GM18861 (cell line): ENCODE measurements at regions not wholly inside any gene's neighbourhood (a gene's known extent, or its start where the extent isn't known, plus 50 kb on each side); places are given as distances from the start of the nearest gene placed in this dataset.

Source experiments
- ATAC-seq: cut with Tn5 transposase; IDR thresholded peaks from one replicate; pipeline ENCODE4 v1.9.1; 2021; ENCODE audit not compliant: unreplicated experiment

DNA sequence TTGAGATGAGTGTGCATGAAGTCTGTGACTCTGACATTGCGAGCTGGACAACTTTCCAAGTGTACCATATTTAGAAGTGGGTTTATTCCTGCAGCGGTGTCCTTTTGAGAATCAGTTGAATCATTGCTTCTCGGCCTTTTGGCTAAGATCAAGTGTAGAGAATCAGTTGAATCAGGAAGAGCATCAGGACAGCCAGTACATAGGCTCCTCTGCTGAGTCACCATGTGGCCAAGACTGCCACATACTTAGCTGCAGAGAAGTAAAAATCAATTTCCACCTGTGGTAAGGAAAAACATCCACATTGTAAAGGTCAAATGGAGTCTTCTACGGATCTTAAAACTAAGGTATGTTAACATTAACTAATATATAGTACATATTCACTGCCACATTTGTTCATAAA lies 428.4 kb upstream of the MARCKS start:
- no peak for ATAC-seq

DNA sequence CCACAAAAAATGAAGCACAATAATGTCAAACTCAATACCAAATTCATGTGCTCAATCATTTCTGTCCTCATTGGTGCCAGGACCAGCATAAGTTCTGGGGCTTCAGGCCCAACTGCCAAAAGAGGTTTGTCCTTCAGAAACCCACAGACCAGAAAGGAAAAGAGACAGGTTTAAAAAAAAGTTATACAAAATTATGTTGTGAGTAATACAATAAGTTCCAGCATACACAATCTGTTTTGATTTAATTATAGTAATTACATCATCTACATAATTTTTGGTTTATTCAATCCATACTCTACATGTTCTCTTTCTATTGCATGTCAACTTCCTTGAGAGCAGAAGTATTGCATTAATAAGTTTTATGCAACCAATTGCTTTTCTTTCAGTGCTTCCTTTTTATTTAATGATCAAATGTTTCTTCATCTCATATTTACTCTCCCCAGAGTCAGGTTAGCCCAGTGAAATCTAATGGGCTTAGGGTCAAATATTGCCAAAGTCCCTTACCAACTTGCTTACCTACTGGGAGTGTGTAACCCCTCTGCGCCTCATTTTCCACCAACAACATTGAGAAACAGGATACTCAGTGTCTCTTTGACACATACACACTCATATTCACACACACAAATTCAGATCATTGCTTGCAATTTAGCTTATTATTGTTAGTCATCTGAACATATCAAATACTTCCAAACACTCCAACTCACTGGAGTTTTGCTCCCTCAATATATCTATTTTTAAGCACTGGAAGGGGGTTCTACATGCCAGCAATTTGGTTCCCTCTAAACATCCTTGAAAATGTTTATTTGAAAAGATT lies 424.4 kb upstream of the MARCKS start:
- ATAC-seq = no peak

DNA sequence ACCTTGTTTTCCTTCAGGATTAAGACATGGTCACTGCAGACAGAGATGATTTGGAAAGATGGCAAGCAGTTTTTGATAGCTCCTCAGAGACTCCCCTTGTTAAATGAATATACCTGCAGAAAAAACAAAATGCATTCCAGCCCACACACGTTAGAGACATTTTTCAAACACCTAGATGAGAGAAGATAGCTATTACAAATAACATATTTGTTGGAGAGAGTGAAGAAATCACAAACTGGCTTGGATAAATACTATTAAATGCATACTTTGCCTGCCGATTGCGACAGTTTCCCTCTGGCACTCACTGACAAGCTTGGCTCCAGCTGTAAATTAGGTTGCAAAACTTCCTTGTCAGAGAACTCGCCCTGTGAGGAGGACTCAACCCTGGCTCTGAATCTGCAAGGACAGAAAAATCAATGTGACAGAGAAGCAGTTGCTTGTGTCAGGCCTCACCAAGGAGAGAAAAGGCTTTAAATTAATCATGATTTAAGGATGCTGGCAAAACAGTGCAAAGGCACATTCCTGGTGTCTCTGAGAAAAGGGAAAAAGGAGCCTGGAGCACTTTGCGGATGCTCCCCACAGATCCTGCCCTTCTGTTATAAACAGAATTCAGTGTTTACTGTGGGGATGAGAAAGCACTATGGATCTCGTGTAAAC lies 423.7 kb upstream of the MARCKS start:
- no peak for ATAC-seq

DNA sequence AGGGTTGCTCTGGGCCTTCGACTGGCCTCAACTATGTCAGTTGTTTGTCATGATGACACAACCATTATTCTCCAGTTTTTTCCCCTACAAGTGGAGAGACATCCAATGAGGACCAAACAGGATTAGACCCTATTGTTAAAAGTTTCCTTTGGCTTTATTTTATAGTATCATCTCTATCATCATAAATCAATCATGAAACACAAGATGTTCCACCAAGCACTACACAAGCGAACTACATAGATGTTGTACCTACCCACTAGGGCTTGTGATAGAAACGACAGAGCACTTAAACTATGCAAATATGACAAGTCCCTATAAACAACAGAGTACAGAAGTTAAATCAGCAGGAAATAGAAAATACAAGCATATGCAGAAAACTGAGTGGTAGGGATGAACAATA lies 422.5 kb upstream of the MARCKS start:
- ATAC-seq = no peak

DNA sequence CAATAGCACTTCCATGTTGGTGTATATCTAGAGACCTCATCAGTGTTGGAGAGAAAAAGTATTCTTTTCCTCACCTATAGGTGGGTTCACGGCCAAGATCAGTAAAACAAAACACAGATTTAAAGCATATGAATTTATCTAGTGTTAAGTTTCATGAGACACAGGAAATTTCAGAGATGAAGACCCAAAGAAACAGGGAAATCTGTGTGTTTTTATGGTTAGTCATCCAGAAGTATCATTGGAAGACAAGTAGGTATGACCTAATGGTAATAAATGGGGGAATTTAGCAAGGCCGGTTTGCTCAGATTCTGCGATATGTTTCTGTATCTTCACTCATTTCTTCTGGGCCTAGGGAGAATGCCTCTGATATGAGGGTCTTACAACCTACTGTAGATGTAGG lies 419.6 kb upstream of the MARCKS start:
- no peak for ATAC-seq

DNA sequence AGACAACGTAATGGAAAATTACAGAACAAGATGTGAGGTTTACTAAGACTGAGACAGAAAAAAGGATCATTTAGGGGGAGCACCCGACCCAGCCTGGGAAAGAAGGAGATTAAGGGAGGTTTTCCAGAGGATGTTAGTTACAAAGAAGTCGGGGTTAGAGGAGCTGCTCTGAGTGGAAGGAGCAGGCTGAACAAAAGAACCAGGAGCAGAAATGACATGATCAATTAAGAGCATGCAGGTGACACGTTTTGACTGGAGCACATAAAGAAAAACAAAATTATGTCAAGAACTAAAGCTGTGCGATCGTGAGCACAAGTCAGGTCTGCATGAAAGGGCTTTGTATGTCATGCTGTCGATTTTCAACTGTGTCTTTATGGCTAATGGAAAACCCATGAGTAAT lies 417.3 kb upstream of the MARCKS start:
- ATAC-seq = no peak

DNA sequence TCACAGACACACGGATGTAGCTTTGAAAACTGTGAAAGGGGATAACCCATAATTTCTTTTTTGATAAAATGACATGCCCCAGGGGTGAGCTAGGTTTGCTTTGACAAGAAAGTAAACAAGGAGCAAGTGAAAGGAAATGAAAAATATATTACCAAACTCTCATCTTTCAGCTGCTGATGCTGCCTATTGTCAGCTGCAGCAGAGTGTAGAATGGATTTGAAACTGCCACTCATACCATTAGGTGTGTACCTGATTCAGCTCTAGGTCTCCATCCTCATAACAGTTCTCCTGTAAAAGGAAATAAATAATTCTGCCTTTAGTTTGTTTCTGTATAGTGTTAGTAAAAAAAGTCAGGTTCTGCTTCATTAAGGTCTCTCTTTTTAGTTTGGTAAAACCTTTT lies 415.1 kb upstream of the MARCKS start:
- ATAC-seq = no peak

DNA sequence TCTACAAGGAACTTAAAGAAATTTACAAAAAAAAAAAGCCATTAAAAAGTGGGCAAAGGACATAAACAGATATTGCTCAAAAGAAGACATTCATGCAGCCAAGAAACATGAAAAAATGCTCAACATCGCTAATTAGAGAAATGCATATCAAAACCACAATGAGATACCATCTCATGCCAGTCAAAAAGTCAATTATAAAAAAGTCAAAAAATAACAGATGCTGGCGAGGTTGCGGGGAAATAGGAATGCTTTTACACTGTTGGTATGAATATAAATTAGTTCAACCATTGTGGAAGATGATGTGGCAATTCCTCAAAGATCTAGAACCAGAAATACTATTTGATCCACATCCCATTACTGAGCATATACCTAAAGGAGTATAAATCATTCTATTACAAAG lies 411.9 kb upstream of the MARCKS start:
- ATAC-seq = no peak

DNA sequence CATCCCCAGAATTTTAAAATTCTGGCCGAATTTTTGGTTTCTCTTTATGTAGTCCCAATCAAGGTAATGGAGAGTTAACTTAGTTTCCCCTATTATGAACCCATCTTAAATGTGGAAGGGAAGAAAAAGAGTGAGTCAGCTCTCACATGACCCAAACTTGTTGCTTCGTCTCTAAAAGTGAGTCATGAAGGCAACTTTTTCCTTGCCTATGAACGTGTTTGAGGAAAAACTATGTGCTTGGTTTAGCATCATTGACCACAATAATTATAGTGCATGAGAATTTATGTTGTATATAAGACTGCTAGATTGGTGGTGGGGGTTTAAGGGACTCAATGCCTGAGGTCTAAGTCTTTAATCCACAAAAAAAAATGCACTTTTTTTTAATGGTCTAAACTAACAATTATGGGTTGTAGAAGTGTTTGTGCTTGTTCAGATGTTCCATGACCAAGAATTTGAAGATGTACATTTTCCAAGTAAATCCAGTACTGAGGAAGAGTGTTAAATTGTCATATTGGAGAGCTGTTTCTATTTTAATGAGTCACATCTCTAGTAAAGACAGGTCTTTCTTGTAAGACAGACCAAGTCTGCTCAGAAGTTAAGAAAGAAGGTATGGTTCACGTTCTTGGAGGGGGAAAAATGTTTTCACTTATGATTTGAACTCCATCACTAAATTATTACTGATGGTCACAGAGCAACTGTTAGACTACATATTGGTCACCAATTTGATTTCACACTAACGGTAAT lies 409.9 kb upstream of the MARCKS start:
- no peak for ATAC-seq

DNA sequence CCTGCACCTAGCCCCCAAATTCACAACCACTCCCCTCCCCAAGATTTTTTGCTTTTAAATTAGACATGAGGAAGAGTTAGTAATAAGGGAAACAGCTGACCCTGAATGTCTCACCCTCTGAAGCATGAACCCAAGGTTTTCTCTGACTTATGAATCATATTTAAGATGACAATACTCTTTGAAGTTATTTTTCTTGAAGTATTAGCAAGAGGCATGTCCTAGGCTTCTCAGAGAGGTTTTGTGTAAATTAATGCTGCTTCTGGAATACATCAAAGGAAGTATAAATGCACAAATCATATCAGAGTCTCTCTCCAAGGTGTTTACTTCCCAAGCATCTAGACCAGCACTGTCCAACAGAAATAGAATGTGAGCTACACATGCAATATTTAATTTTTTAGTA lies 408.1 kb upstream of the MARCKS start:
- ATAC-seq = no peak

DNA sequence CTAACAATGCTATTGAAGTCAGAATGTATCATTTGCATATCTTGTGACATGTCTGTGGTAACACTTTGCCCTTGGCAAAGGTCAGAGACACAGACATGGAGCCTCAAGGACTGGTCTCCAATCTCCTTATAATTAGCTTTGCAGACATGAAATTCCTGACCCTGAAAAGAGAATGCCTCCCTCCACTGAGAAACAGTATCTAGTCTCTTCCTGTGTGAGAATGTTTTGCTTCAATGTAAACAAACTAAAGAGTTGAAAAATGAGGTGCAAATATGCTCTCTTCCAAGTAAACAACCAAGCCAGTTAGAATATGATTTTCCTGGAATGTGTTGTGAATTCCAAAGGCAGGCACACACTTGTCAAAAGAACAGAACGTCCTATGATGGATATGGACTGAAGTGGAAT lies 407.1 kb upstream of the MARCKS start:
- no peak for ATAC-seq

DNA sequence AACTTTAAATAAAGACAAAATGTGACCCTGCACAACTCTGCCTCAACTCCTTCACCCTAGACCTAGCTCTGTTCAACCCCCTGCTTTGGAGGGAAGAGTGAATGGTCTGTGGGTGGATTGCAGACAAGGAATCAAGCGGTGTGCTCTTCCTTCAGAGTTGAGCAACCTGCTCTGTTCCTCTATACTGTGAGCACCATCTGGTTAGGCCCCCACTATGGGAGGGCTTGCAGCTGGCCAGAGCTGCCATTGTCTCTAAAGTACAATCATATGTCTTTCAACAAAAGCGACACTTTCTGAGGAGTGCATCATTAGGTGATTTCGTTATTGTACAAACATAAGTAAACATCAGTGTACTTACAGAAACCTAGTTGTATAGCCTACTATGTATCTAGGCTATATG lies 406.1 kb upstream of the MARCKS start:
- ATAC-seq = no peak

DNA sequence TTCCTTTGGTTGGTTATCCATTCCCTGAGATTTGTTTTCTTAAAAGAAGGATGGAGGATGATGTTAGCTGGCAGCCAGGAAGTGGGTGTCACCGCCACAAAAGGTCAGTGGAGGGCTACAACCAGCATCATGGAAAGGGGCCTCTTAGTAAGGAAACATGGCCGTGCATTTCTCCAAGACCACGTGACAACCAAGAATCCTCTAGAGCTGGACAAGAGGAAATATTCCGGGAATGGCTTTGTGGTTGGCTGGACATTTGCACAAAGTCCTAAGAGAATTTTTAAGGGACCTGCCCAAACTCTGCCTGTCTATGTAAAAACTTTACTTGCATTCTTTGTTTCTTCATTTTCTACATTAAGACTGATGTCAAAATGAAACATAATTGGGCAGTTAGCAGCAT lies 399.9 kb upstream of the MARCKS start:
- ATAC-seq = no peak

DNA sequence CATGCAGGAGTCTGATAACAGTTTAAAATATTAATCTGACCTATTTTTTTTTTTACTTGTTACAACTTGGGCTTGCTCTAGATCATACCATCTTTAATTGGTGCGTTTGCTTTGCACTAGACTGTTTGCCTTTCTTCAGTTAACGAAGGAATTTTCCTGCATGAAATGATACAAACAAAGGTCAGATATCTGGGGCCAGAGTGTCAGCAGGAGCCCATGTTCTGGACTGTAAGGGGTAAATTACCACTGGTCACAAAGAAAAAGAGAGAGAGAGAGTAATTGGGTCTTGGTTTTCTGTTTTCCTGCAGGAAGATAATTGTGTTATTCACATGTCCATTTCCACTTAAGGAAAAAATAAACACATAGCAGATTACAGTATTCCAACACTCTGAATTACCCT lies 399.4 kb upstream of the MARCKS start:
- ATAC-seq = no peak

DNA sequence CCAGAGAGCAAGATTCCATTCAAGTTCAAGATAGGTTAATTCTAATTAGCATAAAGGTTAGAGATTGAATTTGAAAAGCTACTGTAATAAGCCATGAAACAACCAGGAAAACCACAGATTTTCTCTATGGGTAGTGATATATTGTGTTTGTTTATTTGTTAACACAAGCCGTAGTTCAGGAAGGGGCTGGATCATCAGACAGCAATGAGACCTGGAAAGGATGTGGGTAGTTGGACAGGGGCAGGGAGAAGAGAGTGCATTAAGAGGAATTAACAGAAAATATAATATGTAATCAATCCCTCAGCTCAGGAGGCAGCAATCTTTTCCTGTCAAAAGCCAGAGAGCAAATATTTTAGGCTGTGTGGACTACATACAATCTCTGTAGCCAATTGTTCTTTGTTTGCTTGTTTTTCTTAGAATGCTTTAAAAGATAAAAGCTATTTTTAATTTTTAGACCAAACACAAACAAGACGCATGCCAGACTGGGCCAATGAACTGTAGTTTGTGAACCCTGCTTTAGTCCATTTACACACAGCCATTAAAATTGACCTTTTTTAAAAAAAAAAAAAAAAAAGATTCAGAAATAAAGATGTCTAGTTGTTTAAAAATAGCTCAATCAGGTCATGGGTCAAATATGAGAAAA lies 398.7 kb upstream of the MARCKS start:
- no peak for ATAC-seq

DNA sequence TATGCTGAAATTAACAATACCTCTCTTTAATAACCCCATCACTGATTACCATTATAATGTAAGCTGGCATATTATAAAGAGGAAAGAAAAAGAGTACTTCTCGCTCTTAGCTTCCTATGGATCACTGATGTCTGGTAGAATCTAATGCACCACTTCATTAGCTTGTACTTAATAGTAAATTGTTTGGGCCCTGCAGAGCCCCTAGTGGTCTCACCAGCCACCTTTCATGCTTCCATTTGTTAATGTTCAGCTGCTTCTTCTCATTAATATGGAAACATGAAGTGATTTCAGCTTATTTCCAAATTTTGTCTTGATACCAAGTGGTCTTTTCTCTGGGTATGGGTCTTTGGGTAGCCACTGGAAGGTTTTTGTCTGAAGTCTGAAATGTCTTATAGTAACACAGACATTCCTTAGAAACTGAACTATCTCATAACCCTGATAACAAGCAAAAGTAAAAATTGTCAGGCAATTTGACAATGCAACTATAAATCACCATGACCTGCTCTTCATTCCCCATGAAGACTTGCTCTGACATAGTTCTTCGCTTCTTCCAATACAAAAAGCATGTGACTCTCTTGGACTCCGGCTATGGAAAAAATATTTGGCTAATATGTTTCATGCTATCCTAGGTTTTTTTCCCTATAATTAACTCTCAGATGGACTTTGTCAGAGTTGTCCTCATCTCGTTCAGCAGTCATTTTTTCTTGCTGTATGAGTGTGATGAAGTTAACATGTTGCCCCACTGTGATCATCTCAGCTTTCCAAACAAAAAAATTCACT lies 395.8 kb upstream of the MARCKS start:
- ATAC-seq = no peak

DNA sequence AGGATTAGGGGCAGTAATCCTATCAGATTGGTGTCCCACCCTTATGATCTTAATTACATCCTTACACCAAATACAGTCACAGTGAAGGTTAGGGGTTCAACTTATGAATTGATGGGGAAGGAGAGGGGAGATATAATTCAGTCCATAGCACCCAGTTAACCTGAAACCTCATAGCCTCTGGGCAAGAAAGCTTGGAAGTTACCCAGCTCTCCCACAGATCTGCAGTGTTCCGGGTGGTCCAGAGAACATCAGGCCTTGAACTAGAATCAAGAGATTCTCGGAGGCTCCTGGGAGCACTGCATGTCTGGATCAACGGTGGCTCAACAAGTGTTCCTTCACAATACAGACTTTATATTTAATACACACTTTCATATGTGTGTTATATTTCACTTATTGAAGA lies 392.6 kb upstream of the MARCKS start:
- no peak for ATAC-seq

DNA sequence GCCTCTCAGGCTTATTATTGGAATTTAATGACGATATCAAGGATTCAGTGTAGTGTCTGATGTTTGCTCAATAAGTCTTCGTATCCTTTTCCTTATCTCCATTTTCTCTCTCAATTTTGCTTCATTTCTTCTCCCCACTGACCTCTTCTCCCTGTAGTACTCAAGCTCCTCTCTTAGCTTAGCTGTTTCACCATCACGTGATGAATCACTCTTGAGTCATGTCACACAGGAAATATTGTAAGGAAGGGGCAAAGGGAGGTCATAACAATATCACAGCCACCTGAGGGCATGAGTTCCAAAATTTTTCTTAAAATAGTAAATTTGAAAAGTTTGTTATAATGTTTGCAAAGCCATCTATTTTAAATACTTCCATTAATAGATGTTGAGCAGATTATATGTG lies 392.2 kb upstream of the MARCKS start:
- no peak for ATAC-seq

DNA sequence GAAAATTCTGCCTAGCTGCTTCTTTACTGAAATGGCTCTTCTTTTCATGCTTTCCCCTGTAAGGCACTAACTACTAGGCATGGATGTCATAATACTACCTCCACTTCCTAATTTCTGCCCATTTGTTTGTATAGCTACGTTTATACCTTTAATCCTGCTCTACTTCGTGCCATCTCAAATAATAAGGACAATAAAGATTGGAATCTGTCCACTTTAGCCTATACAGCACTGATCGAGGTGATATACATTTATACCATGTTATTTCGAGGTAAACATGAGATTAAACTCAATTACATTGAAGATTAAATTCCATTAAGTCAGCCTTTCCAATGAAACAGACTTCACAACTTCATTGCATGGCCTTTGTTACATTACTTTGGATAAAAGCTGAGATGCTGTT lies 390.6 kb upstream of the MARCKS start:
- no peak for ATAC-seq

DNA sequence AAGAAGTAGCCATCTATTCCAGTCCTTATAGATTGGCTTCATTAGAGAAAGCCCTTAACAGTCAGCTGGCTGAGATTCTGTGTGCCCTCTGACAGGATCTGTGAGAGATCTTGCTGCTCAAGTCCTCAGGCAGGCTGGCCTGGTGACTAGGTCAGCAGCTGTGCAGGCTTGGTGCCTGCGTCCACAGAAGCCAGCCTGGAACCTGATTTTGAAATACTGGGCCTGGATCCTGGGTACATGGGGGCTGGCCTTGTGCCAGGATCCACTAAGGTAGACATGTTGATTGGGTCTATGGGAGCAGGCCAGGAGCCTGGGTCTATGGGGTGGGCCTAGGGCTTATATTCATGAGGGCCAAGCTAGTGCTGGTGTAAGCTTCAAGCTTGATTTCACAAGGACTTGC lies 381.8 kb upstream of the MARCKS start:
- ATAC-seq = no peak
